Epithelial cell of proximal tubule (primary cell): ENCODE measurements at regions not wholly inside any gene's neighbourhood (a gene's known extent, or its start where the extent isn't known, plus 50 kb on each side); places are given as distances from the start of the nearest gene placed in this dataset.

ENCODE experiments used
- DNase-seq: peaks from one replicate; pipeline ENCODE4 v3.0.0-alpha.2; 2011; ENCODE audit warnings: low read depth
- H3K4me3 ChIP-seq: 2 replicates; pipeline ENCODE4 v1.5.1; 2011; ENCODE audit warnings: low read depth, mild to moderate bottlenecking, low read length
- CTCF ChIP-seq: conservative IDR thresholded peaks from 2 replicates; pipeline ENCODE4 v1.5.1; 2012; ENCODE audit warnings: low read depth, mild to moderate bottlenecking, low read length

GRCh38 chr13:74046431-74046830 is 87.8 kb downstream of the KLF12 start:
- no peak for DNase-seq
- TF ChIP-seq CTCF, result no peak
- H3K4me3 ChIP-seq, result no peak overlapping the region

- TF ChIP-seq CTCF, result no peak
- no peak for DNase-seq
- no peak overlapping the region for H3K4me3 ChIP-seq
These were observed 88.6 kb downstream of the KLF12 start for GRCh38 chr13:74045583-74045982.

- no peak overlapping the region for H3K4me3 ChIP-seq
- TF ChIP-seq CTCF, result no peak
- no peak for DNase-seq
These were observed 91.0 kb downstream of the KLF12 start for GRCh38 chr13:74043237-74043636.

GRCh38 chr13:74040200-74040599 is 94.0 kb downstream of the KLF12 start:
- TF ChIP-seq CTCF, result peak; percentile 74
- H3K4me3 ChIP-seq, result no peak overlapping the region
- no peak for DNase-seq

GRCh38 chr13:74039667-74040066 is 94.5 kb downstream of the KLF12 start:
- no peak for DNase-seq
- no peak for TF ChIP-seq CTCF
- no peak overlapping the region for H3K4me3 ChIP-seq

GRCh38 chr13:74039154-74039553 is 95.0 kb downstream of the KLF12 start:
- no peak for DNase-seq
- no peak for TF ChIP-seq CTCF
- H3K4me3 ChIP-seq, result no peak overlapping the region

GRCh38 chr13:74037762-74038161 is 96.4 kb downstream of the KLF12 start:
- no peak for TF ChIP-seq CTCF
- no peak for DNase-seq
- no peak overlapping the region for H3K4me3 ChIP-seq
